Activated CD8-positive, alpha-beta T cell treated with anti-CD3 and anti-CD28 coated beads for 36 hours (primary cell): ENCODE measurements at regions not wholly inside any gene's neighbourhood (a gene's known extent, or its start where the extent isn't known, plus 50 kb on each side); places are given as distances from the start of the nearest gene placed in this dataset.

Experiments
- ATAC-seq: fragments of 200-7000 bp; cut with Tn5 transposase; one replicate; pipeline ENCODE4 v1.10.0; 2021; ENCODE audit warnings: mild to moderate bottlenecking, moderate library complexity
- CTCF ChIA-PET: fragments of 350-600 bp; sonication (Branson Sonifier 250); formaldehyde crosslinking; loops from one replicate; lab custom pipeline; 2021; ENCODE audit warnings: antibody characterized with exemption; lab: Charles Lee
- POLR2A ChIA-PET: fragments of 350-600 bp; sonication (Branson Sonifier 250); formaldehyde crosslinking; loops from one replicate; lab custom pipeline; 2021; ENCODE audit warnings: antibody characterized with exemption; lab: Charles Lee
- DNase-seq: peaks from one replicate; pipeline ENCODE4 v3.0.0-alpha.2; 2020
- H3K27ac Mint-ChIP-seq: one replicate; pipeline ENCODE4 v1.8.0; 2021; ENCODE audit warnings: mild to moderate bottlenecking, mixed read lengths
- H3K27me3 Mint-ChIP-seq: one replicate; pipeline ENCODE4 v1.8.0; 2021; ENCODE audit warnings: mixed read lengths
- H3K36me3 Mint-ChIP-seq: one replicate; pipeline ENCODE4 v1.8.0; 2021; ENCODE audit warnings: low read depth, mixed read lengths
- H3K4me1 Mint-ChIP-seq: one replicate; pipeline ENCODE4 v1.8.0; 2021; ENCODE audit warnings: low read depth, mixed read lengths
- H3K4me3 Mint-ChIP-seq: one replicate; pipeline ENCODE4 v1.8.0; 2021; ENCODE audit warnings: mild to moderate bottlenecking, moderate library complexity, mixed read lengths
- H3K9me3 Mint-ChIP-seq: one replicate; pipeline ENCODE4 v1.8.0; 2021; ENCODE audit warnings: mixed read lengths
- CTCF ChIP-seq: fragments of 200-600 bp; IDR thresholded peaks from one replicate; pipeline ENCODE4 v1.8.0; 2022; ENCODE audit warnings: antibody characterized with exemption, mild to moderate bottlenecking
- intact Hi-C: fragments of 100-400 bp; cut with micrococcal nuclease; formaldehyde crosslinking; loops from one replicate; pipeline ENCODE4 v1.10.0; 2022

GRCh38 chr3:148073721-148074456, 623.8 kb upstream of the AGTR1 start:
- POLR2A ChIA-PET, result interaction anchor here (0.6 kb wide), 1 partner anchor 27 kb away, joined by 3 read pairs; no protein-coding TSS in a partner anchor
- no peaks in the 10 kb centered on the region for H3K36me3 Mint-ChIP-seq

GRCh38 chr3:148074946-148075345, 622.8 kb upstream of the AGTR1 start:
- no peak for TF ChIP-seq CTCF
- ChIA-PET CTCF (no interaction called here), POLR2A (no interaction called here)
- Mint-ChIP-seq H3K4me3 (no peak overlapping the region), H3K9me3 (no peaks in the 10 kb centered on the region), H3K36me3 (no peaks in the 10 kb centered on the region), H3K27ac (no peak overlapping the region), H3K4me1 (no peaks in the 10 kb centered on the region), H3K27me3 (no peaks in the 10 kb centered on the region)
- ATAC-seq, result no peak
- intact Hi-C loops, result no loop called here
- DNase-seq, result no peak

More at GRCh38 chr3:148073721-148074456, 623.8 kb upstream of the AGTR1 start:
- ATAC-seq (no peak), DNase-seq (no peak)
- H3K27me3 Mint-ChIP-seq, result no peaks in the 10 kb centered on the region
- intact Hi-C loops, result no loop called here
- TF ChIP-seq CTCF, result no peak
- CTCF ChIA-PET, result no interaction called here
- H3K27ac Mint-ChIP-seq, result no peak overlapping the region
- H3K9me3 Mint-ChIP-seq, result no peaks in the 10 kb centered on the region
- no peak overlapping the region for H3K4me3 Mint-ChIP-seq
- no peaks in the 10 kb centered on the region for H3K4me1 Mint-ChIP-seq

GRCh38 chr3:148075771-148076716, 621.7 kb upstream of the AGTR1 start:
- intact Hi-C loops, result no loop called here
- Mint-ChIP-seq H3K27ac (no peak overlapping the region), H3K9me3 (no peaks in the 10 kb centered on the region), H3K27me3 (no peaks in the 10 kb centered on the region), H3K36me3 (no peaks in the 10 kb centered on the region), H3K4me3 (no peak overlapping the region), H3K4me1 (no peaks in the 10 kb centered on the region)
- ATAC-seq, result no peak
- no peak for DNase-seq
- POLR2A ChIA-PET, result no interaction called here
- CTCF ChIA-PET, result no interaction called here
- TF ChIP-seq CTCF, result no peak

DNA sequence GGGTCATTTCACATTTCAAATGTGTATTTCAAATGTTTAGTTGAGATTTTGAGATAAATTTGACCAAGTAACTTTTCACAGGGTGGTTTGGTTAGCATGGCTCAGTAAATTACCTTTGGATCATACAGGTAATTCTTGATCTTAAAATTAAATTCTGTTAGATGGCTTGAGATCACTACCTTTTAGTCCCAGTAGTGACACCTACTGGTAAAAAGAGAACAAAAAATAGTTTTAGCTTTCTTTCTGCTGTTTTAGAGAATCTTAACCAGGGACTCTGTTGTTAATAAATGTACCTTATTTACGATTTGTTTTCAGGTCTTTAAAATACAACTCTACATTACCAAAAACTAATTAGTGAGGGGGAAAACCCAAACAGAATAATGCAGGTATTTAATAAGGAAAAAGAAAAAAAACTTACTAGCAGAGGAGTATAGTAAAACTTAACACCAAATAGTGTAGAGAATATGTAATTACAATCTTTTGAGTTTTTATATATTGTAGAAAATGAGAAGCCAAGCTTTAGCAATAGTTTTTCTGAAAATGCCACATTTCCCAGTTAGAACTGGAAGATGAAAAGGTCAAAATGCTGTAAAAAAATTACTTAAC, 620.3 kb upstream of the AGTR1 start:
- CTCF ChIA-PET, result interaction anchor here (1.1 kb wide), 1 partner anchor 9 kb away, joined by 3 read pairs; no protein-coding TSS in a partner anchor
- no peak overlapping the region for H3K27ac Mint-ChIP-seq
- no peaks in the 10 kb centered on the region for H3K9me3 Mint-ChIP-seq
- TF ChIP-seq CTCF, result no peak
- no peaks in the 10 kb centered on the region for H3K4me1 Mint-ChIP-seq
- DNase-seq (no peak), ATAC-seq (no peak)
- intact Hi-C loops, result no loop called here
- H3K4me3 Mint-ChIP-seq, result no peak overlapping the region
- no peaks in the 10 kb centered on the region for H3K36me3 Mint-ChIP-seq
- H3K27me3 Mint-ChIP-seq, result no peaks in the 10 kb centered on the region
- POLR2A ChIA-PET, result no interaction called here
